MV-4-11 (cell line): ENCODE measurements at regions not wholly inside any gene's neighbourhood (a gene's known extent, or its start where the extent isn't known, plus 50 kb on each side); places are given as distances from the start of the nearest gene placed in this dataset.
"Not testable (repeated sequence)": the region's sequence is repeated elsewhere in the genome, so short reads cannot be mapped to it uniquely, and the experiment has no call there.

Experiments
- DNase-seq: peaks from one replicate; lab custom pipeline; 2025; lab: John Stamatoyannopoulos, UW

DNA sequence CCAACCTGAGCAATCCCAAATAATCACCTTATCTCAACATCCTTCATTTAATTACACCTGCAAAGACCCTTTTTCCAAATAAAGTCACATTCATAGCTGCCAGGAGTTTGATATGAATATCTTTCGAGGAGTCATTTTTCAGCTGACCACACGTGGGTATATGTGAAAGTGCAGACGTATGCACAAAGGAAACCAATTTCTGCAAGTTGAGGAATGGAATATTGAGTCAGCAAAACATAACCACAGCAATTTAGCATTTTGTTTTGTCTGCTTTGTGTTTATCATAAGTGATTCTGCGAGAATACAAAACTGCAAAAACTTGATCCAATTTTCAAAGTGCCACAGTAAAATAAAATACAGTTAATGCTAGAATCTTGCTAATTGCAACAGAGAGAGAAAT, 295.9 kb downstream of the SUCLA2 start:
- no peak for DNase-seq

DNA sequence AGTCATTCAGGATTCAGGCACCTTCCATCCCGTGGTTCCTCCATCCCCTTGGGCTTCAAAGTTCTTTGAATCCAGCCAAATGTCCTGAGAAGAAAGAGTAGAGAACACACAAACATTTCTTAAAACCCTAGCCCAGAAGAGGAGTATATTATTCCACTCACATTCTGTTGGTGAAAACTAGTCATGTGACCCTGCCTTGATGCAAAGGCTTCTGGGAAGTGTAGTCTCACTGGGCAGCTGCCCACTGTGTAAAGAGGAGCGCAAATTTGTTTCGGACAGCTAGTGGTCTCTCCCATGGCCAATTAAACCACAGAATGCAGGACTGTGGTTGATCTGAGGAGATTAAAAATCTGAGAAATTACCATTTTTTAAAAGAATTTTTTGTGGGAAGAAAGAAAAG, 304.4 kb downstream of the SUCLA2 start:
- DNase-seq, result no peak

DNA sequence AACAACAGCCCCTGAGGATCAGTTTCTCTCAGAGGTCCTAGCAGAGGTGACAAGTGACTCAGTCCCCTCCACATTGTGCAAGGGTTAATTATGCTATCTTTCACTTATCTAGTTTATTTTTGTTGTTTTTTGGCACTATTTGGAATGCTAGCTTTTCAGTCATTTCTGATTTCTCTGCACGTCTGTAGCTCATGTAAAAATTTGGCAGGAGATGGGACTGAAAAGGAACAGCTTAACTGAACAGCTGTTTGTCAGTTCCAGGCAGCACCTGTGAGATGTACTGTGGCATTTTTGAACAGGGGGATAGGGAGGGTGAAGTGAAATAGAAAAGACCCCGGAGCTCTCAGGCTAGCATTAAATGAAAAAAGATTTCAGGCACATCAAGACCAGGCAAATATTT, 313.5 kb downstream of the SUCLA2 start:
- no peak for DNase-seq

DNA sequence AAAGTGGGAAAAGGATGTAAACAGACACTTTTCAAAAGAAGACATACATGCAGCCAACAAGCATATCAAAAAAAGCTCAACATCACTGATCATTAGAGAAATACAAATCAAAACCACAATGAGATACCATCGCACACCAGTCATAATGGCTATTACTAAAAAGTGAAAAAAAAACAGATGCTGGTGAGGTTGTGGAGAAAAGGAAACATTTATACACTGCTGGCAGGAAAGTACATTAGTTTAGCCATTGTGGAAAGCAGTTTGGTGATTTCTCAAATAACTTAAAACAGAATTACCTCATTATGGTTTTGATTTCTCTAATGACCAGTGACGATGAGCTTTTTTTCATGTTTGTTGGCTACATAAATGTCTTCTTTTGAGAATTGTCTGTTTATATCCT, 315.9 kb downstream of the SUCLA2 start:
- not testable (repeated sequence) for DNase-seq

DNA sequence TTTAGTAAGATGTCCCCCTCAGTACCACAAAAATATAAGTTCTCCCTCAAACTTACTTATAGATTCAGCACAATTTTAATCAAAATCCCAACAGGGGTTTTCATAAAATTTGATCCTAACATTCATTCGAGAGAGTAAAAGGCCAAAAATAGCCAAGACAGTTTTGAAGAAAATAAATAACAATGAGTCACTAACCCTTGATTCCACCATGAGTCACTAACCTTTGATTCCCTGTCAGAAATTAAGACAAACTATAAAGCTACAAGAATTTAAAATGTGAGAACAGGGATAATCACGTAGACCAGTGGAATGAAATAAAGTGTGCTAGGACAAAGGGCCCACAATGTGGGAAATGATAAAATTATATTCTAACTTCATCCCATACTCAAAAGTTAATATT, 320.3 kb downstream of the SUCLA2 start:
- DNase-seq, result no peak

DNA sequence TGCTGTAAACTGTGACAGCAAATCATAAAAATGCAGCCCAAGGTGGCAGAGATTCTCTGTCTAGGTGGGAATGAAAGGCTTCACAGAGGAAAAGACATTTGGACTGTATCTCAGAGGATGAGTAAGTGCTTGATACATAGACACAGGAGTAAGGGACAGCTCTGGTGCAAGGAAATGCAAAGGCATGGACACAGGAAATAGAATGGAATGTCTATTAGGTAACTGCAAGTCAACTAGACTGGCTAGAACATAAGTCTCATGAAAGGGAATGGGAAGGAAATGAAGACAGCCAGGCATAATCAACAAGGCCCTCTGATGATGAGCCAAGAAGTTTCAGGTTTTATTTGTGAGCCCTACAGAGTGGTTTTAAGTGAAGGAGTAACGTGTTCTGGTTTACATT, 321.7 kb downstream of the SUCLA2 start:
- no peak for DNase-seq

DNA sequence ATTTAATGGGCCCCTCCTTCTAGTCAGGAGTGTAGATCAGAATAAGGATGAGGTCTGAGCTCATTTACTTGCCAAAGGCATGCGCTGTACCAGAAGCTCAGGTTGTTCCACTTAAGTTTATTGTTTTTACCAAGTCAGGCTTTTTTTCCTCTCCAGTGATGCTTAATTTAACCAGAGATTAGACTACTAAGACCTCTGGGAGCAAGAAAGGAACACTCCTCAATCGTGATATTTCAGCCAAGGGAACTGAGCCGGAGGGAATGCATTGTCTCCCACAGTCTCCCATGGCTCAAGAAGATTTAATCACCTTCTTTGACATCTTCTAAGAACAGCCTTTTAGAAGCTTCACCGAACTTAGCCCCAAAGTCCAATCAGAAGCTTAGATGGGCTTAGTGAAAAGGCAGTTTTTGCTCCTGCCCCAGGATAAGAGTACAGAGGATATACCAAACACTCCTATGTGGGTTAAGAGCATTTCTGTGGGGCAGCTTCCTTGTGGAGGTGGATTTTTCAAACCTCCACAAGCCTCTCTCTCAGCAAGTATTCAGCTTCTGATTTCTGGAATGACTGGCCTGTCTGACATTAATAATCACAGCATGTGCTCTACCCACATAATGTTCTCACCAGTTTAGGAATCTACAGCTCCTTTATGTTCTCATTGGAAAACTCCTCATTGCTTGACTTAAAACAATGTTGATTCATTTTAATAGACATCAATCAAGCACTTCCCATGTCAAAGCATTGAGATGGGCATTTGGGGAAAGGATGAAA, 322.7 kb downstream of the SUCLA2 start:
- DNase-seq, result no peak

DNA sequence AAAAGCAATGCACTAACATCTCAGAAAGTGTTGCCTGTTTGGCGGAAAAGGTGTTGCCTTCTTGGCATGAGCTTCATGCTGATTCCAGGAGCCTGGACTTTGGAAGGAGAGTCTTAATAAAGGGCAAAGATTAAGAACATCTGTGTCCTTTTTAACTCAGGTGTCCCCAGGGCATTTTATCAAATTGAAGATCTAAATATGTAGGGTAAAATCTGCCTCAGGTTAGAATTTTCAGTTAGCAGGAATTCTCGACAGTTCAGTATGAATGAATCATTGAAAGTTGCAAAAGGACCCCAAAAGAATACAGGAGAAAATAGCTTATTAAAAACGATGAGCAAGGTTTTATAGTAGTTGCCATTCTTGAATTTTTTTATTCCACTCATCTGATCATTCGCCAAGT, 325.2 kb downstream of the SUCLA2 start:
- DNase-seq, result no peak

DNA sequence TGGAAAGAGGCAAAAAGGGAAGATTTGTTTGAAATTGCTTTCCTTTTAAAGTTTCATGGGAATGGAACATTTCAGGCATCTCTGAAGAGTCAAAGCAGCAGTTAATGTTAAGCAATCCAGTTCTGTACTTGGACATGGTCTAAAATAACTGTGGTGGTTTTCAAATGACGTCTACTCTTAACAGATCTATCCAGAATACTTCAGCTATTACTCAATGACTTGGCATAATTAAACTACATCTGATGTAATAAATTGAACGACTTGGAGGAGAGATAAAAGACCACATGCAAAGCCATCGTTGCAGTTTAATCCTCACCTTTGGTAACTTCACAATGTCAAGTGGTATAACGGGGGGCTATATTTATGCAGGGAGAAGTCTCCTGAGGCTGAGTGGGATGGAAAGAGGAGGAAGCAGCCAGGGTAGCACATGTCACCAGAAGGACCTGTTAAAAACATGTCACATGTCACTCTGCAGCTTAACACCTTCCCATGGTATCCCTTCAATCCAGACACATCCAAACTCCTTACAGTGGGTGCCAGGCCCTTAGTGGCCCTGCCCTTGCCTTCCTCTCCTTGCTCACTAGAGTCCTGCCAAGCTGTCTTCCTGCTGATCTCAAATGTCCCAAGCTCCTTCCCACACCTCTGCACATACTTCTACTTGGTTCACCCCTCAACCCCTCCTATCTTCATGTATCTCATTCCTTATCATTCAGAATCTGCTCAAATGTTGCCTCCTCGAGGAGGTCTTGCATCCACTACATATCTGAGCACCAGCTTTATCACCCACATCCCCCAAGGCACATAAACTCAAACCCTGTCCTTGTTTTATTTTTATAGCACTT, 327.8 kb downstream of the SUCLA2 start:
- DNase-seq, result peak; percentile 90

DNA sequence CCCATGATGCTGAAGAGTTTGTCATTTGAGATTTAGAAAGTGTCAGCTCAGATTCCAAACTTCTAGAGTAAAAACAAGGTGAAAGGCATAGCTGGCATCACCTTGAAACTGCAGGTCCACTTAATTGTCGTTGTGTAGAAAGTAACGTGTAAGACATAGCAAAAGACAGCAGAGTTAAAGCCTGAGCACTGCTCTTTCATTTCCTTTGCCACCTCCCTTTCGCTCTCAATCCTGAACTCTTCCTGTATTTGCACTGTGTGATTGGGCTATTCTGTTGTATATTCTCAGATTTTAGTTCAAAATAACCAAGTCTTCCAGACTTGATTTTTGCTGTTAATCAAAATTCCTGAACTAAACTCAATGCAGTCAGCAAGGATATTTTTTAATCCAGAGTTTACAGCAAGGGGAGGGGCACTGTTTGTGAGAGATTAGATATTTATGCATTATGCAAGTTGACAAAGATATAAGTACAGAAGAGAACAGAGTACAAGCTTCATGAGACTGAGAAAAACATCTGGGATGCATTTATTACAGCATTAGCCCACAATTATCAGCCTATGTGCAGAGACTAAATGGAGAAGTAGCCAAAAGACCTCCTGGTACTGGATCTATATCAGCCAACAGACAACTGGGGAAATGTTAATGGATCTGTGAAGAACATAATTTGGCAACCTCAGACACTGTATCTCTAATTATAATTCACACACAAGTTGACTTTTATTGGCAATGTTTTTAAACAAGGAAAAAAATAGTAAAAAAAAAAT, 328.6 kb downstream of the SUCLA2 start:
- DNase-seq, result peak; percentile 62

DNA sequence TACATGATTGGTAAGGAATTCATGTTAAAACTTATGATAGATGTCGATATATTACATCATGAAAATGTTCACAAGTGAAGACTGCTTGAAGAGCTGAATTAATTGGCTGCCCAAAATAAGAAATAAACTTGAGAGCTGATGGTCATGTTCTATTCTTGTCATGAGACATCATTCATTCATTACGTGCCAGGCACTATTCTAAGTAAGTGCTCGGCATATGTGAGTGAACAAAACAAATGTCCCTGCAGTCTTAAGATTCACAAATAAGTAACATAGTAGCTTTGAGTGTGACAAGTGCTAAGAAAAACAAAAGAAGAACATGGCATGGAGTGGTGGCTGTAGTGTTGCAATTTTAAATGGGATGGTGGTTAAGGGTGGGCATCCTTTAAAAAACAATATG, 329.3 kb downstream of the SUCLA2 start:
- no peak for DNase-seq

DNA sequence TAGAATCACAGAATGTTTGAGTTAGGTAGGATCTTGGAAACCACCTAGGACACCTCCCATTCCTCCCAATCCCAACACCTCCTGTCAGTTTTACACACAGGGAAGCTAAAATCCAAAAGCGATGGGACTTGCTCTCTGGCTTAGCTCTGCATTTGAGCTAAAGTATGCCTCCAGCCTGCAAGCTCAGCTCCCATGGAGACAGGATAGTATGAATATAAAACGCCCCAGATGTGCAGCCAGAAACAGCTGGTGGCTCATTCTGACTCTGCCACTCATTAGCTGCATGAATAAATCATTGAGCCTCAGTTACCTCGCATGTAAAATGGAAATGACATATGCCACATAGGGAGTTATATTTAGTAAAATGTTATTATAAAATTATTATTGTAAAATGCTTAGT, 336.0 kb downstream of the SUCLA2 start:
- DNase-seq, result no peak

DNA sequence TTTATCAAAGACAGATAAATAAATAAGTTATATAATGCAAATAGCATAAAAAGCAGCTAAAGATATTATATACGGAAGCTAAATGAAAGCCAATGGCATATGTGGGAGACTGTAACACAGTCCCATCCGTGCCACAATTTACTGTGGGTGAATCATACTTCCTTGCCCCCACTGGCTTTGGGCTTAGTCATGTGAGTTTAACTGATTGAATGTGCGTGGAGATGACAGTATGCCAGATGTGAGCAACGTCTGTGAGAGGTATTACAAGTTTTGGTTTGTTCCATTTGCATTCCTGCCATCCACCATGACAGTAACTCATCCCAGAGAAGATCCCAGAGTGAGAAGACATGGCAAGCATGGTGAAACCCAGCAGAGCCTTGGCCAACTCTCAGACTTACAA, 340.0 kb downstream of the SUCLA2 start:
- DNase-seq, result peak; percentile 69

DNA sequence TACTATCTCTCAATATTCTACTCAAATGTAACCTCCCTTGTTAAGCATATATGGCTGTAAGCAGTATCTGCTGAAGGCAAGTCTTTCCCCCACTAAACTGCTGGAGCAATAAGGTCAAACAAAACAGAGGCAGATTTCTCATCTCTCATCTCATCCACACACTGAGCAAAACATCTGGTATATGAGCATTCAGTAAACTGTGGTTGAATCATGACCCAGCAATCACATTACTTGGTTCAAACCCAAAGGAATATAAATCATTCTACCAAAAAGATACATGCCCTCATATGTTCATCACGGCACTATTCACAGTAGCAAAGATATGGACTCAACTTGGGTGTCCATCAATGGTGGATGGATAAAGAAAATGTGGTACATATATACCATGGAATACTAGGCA, 344.4 kb downstream of the SUCLA2 start:
- no peak for DNase-seq

DNA sequence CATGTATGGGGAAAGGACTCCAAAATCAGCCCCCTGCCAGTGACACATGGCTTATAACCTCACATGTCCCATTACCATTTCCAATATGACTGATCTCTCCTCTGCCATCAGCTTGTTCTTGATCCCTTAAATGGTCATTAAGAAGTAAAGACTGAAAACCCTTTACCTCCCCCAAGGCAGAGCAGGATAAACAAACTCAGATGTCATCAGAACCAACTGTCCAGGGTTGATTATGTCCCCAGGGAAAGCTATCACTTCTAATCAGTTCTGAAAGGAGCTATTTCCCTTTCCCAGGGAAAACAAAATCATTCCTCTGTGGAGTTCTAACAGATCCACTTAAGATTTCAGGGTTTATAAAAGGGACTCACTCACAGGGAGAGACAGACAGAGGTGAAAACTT, 350.9 kb downstream of the SUCLA2 start:
- DNase-seq, result no peak

DNA sequence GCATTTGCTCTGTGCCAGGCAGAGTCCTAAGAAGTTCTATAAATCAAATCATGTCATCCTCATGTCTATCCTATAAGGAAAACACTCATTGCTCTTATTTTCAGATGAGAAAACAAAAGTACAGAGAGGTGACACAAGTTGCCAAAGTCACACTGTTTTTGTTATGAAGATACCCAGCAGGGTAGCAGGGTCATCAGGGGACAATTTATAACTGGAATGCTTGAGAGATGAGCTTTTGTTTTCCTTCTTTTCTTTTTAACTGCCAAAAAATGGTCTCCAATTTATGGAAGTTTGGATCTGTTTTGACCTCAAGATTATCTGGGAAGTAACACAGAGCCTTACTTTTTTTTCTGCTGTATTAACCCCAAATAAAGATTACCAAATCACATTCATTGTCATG, 354.1 kb downstream of the SUCLA2 start:
- no peak for DNase-seq

DNA sequence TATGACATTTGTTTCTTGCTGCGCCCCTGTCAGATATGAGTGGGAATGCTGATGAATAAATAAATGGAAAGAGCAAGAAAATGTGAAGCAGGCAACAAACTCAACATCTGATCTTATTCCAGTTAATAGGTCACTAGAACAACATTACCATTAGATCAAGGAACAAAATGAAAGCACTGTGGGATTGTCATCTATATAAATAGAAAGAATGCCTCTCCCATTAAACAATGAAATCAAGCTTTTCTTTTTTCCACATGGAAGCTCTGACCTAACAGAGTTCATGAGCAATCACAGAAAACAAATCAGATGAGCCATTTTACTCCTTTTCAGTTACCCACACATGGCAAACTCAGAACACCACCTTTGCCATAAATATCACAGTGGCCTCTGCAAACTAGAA, 354.8 kb downstream of the SUCLA2 start:
- DNase-seq, result no peak

DNA sequence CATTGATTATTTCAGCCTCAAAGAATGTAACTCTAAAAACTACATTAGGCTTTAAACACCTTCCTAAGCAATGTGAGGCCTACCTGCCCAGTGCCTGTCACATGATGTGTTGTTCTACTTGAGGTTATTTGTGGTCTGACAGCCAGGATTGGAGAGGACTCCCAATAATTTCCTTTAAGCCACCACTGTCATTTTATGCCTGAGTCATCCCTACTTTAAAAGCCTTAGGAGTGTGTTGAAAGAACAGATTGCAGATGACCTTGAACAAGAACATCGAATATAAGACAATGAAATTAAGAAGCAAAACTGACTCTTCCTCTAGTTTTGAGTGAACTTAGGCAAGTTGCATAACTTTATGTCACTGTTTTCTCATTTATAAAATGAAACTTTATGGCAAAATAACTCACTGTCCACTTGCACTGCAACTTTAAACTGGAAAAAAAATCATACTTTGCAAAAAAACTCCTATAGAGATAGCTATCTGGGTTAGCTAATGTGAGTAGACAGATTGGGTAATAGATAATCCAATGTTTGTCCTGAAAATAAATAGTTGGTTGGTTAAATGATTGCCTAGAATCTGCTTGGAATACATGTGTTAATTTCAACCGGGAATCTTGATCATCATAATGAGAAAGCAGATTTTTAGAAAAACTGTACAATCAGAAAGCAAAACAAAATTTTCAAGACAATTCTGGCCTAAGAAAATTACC, 361.2 kb downstream of the SUCLA2 start:
- DNase-seq, result peak; percentile 6

DNA sequence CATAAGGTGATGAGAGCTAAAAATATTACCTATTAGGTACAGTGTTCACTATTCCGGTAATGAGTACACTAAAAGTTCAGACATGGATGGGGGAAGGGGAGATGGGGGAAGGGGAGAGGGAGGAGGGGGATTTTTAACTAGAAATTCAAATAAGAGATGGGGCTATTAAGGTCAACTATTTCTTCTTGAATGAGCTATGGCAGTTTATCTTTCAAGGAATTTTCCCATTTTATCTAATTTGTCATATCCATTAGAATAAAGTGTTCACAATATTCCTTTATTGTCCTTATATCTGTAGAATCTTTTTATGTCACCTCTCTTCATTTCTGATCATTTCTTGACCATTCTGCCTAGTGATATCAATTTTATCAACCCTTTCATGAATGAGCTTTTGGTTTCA, 362.4 kb downstream of the SUCLA2 start:
- DNase-seq, result no peak

DNA sequence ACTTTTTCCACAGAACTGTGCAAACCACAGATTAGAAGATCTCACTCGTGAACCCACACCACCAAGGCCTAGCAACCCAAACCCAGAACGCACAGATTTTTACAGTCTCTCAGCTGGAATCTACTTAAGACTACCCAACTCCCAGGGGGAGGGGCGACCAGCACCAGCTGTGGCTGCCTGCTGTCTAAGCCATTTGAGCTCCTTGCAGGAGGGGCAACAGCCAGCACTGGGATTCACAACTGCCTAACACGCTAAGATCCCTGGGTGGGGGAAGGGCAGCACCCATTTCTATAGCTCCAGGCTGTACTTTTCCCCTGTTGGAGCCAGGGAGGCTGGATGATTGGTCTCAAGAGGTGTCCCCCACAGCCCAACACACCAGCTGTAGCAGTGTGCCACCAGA, 368.8 kb downstream of the SUCLA2 start:
- no peak for DNase-seq

DNA sequence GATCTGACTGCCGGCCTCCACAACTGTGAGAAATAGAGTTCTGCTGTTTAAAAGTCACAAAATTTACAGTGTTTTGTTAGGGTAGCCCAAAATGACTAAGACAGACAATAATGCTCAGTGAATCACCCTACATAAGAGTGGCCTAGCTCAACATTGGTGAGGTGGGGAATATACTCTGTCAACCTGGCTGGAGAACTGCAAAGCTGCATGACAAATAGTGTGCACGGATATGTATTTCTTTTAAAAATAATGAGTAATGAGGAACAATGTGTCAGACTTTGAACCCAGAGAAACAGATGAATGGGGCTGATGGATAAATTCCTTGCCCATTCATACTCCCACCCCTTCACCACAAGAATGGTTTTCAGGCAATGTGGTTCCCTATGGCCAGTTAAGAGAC, 372.4 kb downstream of the SUCLA2 start:
- no peak for DNase-seq

DNA sequence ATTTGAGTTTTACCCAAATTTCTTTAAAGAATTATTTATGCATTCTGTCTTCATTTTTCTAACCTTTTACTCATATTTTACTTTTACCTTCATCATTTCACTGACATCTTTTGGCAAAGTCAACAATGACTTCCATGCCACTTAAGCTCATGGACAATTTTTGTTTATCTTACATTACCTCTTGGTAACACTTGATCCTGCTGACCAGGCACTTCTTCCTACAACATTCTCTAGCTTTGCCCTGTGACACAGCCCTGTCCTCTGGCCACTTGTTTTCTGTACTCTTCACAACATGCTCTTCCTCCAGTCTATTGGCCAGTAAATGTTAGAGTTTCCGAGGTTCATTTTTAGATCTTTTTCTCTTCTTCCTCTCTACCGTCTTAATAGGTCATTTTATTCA, 377.2 kb downstream of the SUCLA2 start:
- DNase-seq, result no peak
